ENCODE measurements at regions not wholly inside any gene's neighbourhood (a gene's known extent, or its start where the extent isn't known, plus 50 kb on each side); places are given as distances from the start of the nearest gene placed in this dataset.

DNA sequence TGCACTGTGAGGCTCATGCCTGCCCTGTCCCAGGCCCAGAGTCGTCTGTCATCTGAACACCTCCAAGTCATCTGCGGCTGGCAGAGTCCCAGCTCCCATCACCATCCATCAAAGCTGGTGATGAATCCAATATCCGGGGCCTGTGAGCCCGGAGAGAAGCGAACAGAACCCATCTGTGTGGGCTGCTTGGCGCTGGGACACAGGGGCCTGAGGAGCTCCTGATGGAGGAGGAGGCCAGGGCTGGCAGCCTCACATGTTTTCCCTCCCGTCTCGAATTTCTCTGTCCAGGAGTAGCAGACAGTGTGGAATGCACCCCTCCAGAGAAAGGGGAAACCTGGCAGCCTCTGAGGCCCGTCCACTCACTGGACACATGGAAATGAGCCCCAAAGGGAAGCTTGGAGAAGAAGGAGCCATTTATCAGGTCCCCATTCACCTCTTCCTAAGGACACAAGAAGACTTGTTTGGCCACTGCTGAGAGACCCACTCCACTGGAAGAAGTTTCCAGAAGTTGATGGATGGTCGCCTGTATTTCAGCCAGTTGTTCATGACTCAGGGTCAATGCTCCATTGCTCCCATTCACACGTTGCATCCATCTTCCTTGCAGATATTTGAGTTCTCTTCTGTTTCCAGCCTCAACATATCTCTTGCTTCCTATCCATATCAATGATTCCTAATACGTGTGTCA, 307.5 kb upstream of the SULF2 start:
- no peak for ATAC-seq
- Histone ChIP-seq H3K4me1 (peaks cover 0 to 3% (median 0%) of the 10 kb centered on the region in 3 donors), H3K36me3 (no peaks in the 10 kb centered on the region), H3K9me3 (no peaks in the 10 kb centered on the region), H3K4me3 (no peak overlapping the region), H3K27ac (no peak overlapping the region), H3K27me3 (no peaks in the 10 kb centered on the region)
- FAIRE-seq, result no peak
- DNase-seq, result no peak
- WGBS, 2 donors, result 53 to 54% methylated on average over 12 of the region's 12 CpGs
- TF ChIP-seq, protein P1, sequence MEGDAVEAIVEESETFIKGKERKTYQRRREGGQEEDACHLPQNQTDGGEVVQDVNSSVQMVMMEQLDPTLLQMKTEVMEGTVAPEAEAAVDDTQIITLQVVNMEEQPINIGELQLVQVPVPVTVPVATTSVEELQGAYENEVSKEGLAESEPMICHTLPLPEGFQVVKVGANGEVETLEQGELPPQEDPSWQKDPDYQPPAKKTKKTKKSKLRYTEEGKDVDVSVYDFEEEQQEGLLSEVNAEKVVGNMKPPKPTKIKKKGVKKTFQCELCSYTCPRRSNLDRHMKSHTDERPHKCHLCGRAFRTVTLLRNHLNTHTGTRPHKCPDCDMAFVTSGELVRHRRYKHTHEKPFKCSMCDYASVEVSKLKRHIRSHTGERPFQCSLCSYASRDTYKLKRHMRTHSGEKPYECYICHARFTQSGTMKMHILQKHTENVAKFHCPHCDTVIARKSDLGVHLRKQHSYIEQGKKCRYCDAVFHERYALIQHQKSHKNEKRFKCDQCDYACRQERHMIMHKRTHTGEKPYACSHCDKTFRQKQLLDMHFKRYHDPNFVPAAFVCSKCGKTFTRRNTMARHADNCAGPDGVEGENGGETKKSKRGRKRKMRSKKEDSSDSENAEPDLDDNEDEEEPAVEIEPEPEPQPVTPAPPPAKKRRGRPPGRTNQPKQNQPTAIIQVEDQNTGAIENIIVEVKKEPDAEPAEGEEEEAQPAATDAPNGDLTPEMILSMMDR (IDR thresholded peaks at IDR 0.05), result no peak
- intact Hi-C loops (cut with DNase I), result no loop called here

DNA sequence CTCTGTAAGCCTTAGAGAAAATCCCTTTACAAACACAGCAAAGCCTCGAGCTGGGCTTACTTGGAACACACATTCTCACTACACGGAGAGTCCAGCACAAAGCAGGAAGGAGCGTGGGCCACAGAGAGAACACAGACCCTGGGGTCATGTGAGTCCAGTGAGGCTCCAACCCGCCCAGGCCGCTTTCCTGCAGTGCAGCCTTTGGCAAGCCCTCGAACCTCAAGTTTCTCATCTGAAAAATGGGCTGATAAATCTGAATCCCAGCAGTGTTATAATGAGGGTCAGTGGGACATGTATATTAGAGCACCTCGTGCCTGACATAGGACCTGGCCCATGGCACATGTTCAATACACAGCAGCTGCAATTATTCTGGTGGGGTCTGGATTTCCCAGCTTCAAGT, 305.5 kb upstream of the SULF2 start:
- no peak overlapping the region for H3K27ac ChIP-seq
- FAIRE-seq, result no peak
- TF ChIP-seq, protein P1 (IDR thresholded peaks at IDR 0.05), result no peak
- 62 to 76% methylated on average over 7 of the region's 7 CpGs for WGBS, 2 donors
- no peak for DNase-seq
- H3K4me3 ChIP-seq, result no peak overlapping the region
- intact Hi-C loops (cut with DNase I), result no loop called here
- ATAC-seq, result no peak
- no peaks in the 10 kb centered on the region for H3K9me3 ChIP-seq
- peaks cover 0 to 2% (median 0%) of the 10 kb centered on the region in 4 donors for H3K27me3 ChIP-seq
- no peaks in the 10 kb centered on the region for H3K36me3 ChIP-seq
- H3K4me1 ChIP-seq, result no peaks in the 10 kb centered on the region

DNA sequence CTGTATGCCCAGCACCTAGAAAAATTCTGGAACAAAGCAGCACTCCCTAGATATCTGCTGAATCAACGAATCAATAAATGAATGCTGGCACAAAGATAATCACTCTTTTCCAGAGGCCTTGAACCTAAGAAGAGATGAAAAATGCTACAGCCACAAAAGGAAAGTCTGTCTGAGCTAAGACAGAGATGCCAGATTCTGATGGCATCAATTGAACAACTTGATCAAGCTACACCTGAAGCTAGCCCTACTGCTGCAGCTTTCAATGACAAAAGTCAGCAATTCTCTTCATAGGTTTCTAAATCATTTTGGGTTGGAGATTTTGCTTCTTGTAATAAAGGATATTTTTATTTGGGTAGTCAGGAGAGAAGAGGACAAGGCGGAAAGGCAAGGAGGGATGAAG, 305.0 kb upstream of the SULF2 start:
- ATAC-seq (no peak), FAIRE-seq (no peak), DNase-seq (no peak)
- Histone ChIP-seq H3K9me3 (no peaks in the 10 kb centered on the region), H3K4me3 (no peak overlapping the region), H3K27me3 (peaks cover 0 to 2% (median 0%) of the 10 kb centered on the region in 4 donors), H3K36me3 (no peaks in the 10 kb centered on the region), H3K4me1 (no peaks in the 10 kb centered on the region), H3K27ac (no peak overlapping the region)
- intact Hi-C loops (cut with DNase I), result no loop called here
- 54 to 70% methylated on average over 2 of the region's 2 CpGs for WGBS, 2 donors
- TF ChIP-seq, protein P1 (IDR thresholded peaks at IDR 0.05), result no peak

DNA sequence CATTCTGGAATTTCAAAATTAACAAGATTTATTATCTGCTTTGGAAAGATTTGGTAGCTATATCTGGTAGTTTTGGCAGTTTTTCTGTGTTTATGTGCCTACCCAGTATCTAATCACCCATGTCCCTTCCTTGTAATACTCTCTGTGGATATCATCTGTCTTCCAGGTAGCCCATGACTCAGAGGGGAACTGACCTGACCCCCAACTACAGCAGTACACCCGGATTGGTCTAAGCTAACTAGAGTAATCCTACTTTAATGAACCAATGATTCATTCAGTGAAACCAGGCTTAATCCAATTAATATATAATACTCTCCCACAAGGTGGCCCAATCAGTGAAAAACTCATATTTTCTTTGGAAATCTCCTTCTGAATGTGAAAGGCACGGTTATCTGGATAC, 295.3 kb upstream of the SULF2 start:
- no peaks in the 10 kb centered on the region for H3K36me3 ChIP-seq
- no peaks in the 10 kb centered on the region for H3K9me3 ChIP-seq
- H3K4me3 ChIP-seq, result no peak overlapping the region
- H3K27ac ChIP-seq, result no peak overlapping the region
- 48 to 53% methylated on average over 2 of the region's 2 CpGs for WGBS, 2 donors
- H3K4me1 ChIP-seq, result no peaks in the 10 kb centered on the region
- ATAC-seq, result no peak
- TF ChIP-seq, protein P1 (IDR thresholded peaks at IDR 0.05), result no peak
- DNase-seq, result no peak
- intact Hi-C loops (cut with DNase I), result no loop called here
- H3K27me3 ChIP-seq, result no peaks in the 10 kb centered on the region
- no peak for FAIRE-seq

DNA sequence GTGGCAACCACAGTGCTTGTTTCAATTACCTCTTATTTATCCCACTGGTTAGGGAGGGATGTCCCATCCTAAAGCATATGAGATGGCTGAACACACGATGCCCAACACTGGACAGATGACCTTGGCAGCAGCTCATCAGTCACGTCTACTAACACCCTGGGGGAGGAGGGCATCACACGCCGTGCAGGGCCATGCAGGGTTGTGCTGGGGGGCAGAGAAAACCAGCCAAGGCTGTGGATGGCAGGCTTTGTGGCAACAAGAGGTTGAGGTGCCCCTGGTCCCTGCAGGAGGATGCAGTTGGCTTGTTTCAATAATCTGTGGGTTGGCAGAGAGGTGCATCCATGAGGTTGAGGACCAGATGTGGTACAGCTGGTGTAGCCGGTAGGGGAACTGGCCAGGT, 293.7 kb upstream of the SULF2 start:
- Histone ChIP-seq H3K27ac (no peak overlapping the region), H3K4me3 (no peak overlapping the region), H3K9me3 (no peaks in the 10 kb centered on the region), H3K27me3 (peaks cover 0 to 5% (median 0%) of the 10 kb centered on the region in 4 donors), H3K4me1 (no peaks in the 10 kb centered on the region), H3K36me3 (no peaks in the 10 kb centered on the region)
- intact Hi-C loops (cut with DNase I), result no loop called here
- ATAC-seq (no peak), DNase-seq (no peak), FAIRE-seq (no peak)
- 43 to 59% methylated on average over 5 of the region's 5 CpGs for WGBS, 2 donors
- TF ChIP-seq, protein P1 (IDR thresholded peaks at IDR 0.05), result no peak
